ENCODE measurements at regions not wholly inside any gene's neighbourhood (a gene's known extent, or its start where the extent isn't known, plus 50 kb on each side); places are given as distances from the start of the nearest gene placed in this dataset.
"Not testable (repeated sequence)": the region's sequence is repeated elsewhere in the genome, so short reads cannot be mapped to it uniquely, and the experiment has no call there.

DNA sequence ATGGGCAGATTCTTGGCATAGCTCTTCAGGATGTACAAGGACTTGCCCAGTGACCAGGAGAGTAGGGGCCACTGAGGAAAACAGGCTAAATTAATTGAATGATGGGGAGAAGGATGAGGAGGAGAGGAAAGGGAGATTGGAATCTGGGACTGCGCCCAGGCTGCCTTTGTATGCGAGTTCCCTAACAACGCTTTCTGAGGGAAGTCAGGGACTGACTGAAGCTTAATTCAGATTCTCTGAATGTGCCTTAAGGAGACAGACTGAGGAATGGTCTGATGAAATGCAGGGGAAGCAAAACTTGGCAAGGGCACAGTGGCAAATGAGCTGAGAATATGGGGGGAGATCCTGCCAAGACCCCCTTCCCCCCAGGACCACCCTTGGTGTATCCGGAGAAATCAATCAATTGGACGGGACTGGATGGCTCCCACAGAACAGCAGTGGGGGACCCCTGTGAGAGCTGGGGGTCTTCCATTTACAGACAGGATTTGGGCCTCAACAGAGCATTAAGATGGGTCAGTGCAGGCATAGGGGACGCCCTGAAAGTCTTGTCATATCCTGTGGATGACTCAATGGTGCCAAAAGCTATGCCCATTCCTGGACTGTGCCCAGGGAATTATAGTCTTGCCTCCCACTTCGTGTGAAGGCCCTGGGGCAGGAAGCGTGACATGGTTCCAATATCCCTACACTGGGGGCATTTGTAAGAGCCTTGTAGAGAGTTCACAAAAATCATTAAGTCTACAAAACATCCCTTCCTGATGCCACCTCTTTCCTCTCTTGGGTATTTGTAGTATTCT is 215.5 kb upstream of the TNC start:
- peaks cover 3% of the 10 kb centered on the region for H3K4me1 Mint-ChIP-seq (ENCODE audit: low read depth)
- H3K27me3 Mint-ChIP-seq = peaks cover 3% of the 10 kb centered on the region
- H3K4me3 Mint-ChIP-seq (ENCODE audit: low read depth) = no peak overlapping the region
- TF ChIP-seq, protein P1, sequence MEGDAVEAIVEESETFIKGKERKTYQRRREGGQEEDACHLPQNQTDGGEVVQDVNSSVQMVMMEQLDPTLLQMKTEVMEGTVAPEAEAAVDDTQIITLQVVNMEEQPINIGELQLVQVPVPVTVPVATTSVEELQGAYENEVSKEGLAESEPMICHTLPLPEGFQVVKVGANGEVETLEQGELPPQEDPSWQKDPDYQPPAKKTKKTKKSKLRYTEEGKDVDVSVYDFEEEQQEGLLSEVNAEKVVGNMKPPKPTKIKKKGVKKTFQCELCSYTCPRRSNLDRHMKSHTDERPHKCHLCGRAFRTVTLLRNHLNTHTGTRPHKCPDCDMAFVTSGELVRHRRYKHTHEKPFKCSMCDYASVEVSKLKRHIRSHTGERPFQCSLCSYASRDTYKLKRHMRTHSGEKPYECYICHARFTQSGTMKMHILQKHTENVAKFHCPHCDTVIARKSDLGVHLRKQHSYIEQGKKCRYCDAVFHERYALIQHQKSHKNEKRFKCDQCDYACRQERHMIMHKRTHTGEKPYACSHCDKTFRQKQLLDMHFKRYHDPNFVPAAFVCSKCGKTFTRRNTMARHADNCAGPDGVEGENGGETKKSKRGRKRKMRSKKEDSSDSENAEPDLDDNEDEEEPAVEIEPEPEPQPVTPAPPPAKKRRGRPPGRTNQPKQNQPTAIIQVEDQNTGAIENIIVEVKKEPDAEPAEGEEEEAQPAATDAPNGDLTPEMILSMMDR (IDR thresholded peaks at IDR 0.05; ENCODE audit: unreplicated experiment) = no peak
- H3K36me3 Mint-ChIP-seq (ENCODE audit: insufficient read depth) = no peaks in the 10 kb centered on the region
- no peaks in the 10 kb centered on the region for H3K9me3 Mint-ChIP-seq (ENCODE audit: low read depth)
- DNase-seq (ENCODE audit: low spot score, unreplicated experiment) = no peak
- no peak overlapping the region for H3K27ac Mint-ChIP-seq

DNA sequence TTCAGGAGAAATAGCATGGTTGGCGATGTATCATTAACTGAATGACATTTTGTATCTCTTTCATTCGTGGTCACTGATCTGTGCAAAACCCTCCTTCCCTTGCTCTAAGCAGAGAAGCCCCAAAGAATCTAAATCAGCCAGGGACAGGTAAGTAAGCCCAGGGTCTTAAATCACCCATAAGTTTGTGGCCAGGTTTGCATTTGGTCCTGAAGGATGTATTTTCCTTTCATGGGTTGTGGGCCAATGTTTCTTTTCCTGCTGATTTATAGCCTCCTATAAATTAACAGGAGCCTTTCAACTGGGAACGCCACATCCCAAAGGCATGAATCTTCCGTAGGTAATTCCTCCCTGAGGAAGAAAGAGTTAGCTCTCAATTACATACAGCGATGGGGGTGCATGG is 217.5 kb upstream of the TNC start:
- Mint-ChIP-seq H3K27ac (no peak overlapping the region), H3K36me3 (ENCODE audit: insufficient read depth) (no peaks in the 10 kb centered on the region), H3K9me3 (ENCODE audit: low read depth) (no peaks in the 10 kb centered on the region), H3K27me3 (peaks cover 6% of the 10 kb centered on the region), H3K4me1 (ENCODE audit: low read depth) (peaks cover 2% of the 10 kb centered on the region), H3K4me3 (ENCODE audit: low read depth) (no peak overlapping the region)
- no peak for DNase-seq (ENCODE audit: low spot score, unreplicated experiment)
- TF ChIP-seq, protein P1 (IDR thresholded peaks at IDR 0.05; ENCODE audit: unreplicated experiment) = no peak

DNA sequence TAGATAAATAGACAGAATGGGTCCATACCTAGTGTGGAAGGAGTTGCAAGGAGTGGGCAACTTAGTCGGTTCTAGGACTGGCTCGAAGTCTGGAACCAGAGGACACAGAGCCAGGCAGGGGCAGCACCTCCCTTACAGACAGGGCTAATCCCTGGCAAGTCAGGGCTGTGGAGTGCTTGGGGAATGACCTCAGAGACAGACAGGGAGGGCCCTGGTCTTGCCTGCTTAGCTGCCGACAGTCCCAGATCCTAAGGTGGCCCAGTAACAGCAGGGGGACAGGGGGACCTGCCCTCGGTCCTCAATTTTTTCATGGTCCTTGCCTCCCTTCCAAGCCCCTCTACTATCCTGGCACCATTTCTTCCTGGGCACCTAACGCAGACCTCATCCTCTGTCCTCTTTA is 222.4 kb upstream of the TNC start:
- Mint-ChIP-seq H3K27me3 (peaks cover 6% of the 10 kb centered on the region), H3K36me3 (ENCODE audit: insufficient read depth) (no peaks in the 10 kb centered on the region), H3K27ac (no peak overlapping the region), H3K4me1 (ENCODE audit: low read depth) (no peaks in the 10 kb centered on the region), H3K4me3 (ENCODE audit: low read depth) (no peak overlapping the region), H3K9me3 (ENCODE audit: low read depth) (no peaks in the 10 kb centered on the region)
- TF ChIP-seq, protein P1 (IDR thresholded peaks at IDR 0.05; ENCODE audit: unreplicated experiment) = no peak
- DNase-seq (ENCODE audit: low spot score, unreplicated experiment) = no peak

DNA sequence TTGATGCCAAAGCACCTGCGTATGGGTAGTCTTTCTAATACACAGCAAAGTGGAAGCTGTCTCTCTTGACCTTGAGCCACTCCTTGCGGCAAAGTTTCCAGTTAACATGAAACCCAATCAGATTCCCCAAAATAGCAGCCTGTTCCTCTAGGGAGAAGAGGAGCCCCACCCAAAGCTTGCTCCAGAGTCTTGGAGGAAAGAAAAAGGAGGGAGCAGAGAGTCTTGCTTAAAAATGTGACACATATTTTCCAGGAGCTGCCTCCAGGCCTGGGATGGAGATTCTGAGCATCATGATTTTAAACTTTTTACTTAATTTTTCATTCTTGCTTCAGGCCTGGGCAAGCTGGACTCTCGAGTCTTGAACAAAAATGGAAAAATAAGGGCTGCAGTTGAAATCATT is 223.5 kb upstream of the TNC start:
- TF ChIP-seq, protein P1 (IDR thresholded peaks at IDR 0.05; ENCODE audit: unreplicated experiment) = no peak
- DNase-seq (ENCODE audit: low spot score, unreplicated experiment) = no peak
- Mint-ChIP-seq H3K4me3 (ENCODE audit: low read depth) (no peak overlapping the region), H3K27ac (no peak overlapping the region), H3K4me1 (ENCODE audit: low read depth) (no peaks in the 10 kb centered on the region), H3K27me3 (peaks cover 6% of the 10 kb centered on the region), H3K9me3 (ENCODE audit: low read depth) (peaks cover 4% of the 10 kb centered on the region), H3K36me3 (ENCODE audit: insufficient read depth) (no peaks in the 10 kb centered on the region)

DNA sequence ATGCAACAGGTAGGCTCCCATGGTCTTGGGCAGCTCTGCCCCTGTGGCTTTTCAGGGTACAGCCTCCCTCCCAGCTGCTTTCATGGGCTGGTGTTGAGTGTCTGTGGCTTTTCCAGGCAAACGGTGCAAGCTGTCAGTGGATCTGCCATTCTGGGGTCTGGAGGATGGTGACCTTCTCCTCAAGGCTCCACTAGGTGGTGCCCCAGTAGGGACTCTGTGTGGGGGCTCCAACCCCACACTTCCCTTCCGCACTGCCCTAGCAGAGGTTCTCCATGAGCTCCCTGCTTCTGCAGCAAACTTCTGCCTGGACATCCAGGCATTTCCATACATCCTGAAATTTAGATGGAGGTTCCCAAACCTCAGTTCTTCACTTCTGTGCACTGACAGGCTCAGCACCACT is 229.8 kb upstream of the TNC start:
- H3K27me3 Mint-ChIP-seq; DNase-seq (ENCODE audit: low spot score, unreplicated experiment); H3K9me3 Mint-ChIP-seq (ENCODE audit: low read depth); H3K36me3 Mint-ChIP-seq (ENCODE audit: insufficient read depth); H3K4me1 Mint-ChIP-seq (ENCODE audit: low read depth); H3K27ac Mint-ChIP-seq; H3K4me3 Mint-ChIP-seq (ENCODE audit: low read depth): not testable (repeated sequence)

DNA sequence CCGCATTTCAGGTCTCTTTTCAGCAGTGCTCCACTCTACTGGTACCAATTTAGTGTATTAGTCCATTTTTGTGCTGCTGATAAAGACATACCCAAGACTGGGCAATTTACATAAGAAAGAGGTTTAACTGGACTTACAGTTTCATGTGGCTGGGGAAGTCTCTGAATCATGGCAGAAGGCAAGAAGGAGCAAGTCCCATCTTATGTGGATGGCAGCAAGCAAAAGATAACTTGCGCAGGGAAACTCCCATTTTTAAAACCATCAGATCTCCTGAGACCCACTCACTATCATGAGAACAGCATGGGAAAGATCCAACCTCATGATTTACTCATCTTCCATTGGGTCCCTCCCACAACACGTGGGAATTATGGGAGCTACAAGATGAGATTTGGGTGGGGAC is 231.0 kb upstream of the TNC start:
- H3K4me3 Mint-ChIP-seq (ENCODE audit: low read depth); H3K4me1 Mint-ChIP-seq (ENCODE audit: low read depth); DNase-seq (ENCODE audit: low spot score, unreplicated experiment); H3K27ac Mint-ChIP-seq; H3K27me3 Mint-ChIP-seq; H3K36me3 Mint-ChIP-seq (ENCODE audit: insufficient read depth); H3K9me3 Mint-ChIP-seq (ENCODE audit: low read depth): not testable (repeated sequence)
